Stimulated activated CD4-positive, alpha-beta T cell treated with anti-CD3 and anti-CD28 coated beads, TNF-alpha, amount 100 ng/mL, for 4 hours (primary cell): ENCODE measurements at regions not wholly inside any gene's neighbourhood (a gene's known extent, or its start where the extent isn't known, plus 50 kb on each side); places are given as distances from the start of the nearest gene placed in this dataset.
"Not testable (repeated sequence)": the region's sequence is repeated elsewhere in the genome, so short reads cannot be mapped to it uniquely, and the experiment has no call there.

Experiments used
- DNase-seq, 3 experiments: peaks; one replicate each; pipeline ENCODE4 v3.0.0-alpha.2; 2020; ENCODE audit warnings: low read depth in 3 of 3

- no peak for DNase-seq
Observed at GRCh38 chr12:90695415-90695814, 259.6 kb downstream of the CCER1 start.

- DNase-seq = no peak
Observed at GRCh38 chr12:90690120-90690519, 264.9 kb downstream of the CCER1 start.

GRCh38 chr12:90687682-90688081, 267.3 kb downstream of the CCER1 start:
- not testable (repeated sequence) for DNase-seq

- no peak for DNase-seq
Observed at GRCh38 chr12:90683871-90684270, 271.1 kb downstream of the CCER1 start.

- DNase-seq = no peak
Observed at GRCh38 chr12:90682398-90682797, 272.6 kb downstream of the CCER1 start.

- DNase-seq = no peak
Observed at GRCh38 chr12:90679674-90680073, 275.3 kb downstream of the CCER1 start.

- DNase-seq = no peak
Observed at GRCh38 chr12:90677552-90677951, 277.4 kb downstream of the CCER1 start.

GRCh38 chr12:90677055-90677454, 277.9 kb downstream of the CCER1 start:
- DNase-seq = no peak

GRCh38 chr12:90675106-90675505, 279.9 kb downstream of the CCER1 start:
- DNase-seq = no peak

- no peak for DNase-seq
Observed at GRCh38 chr12:90672081-90672480, 282.9 kb downstream of the CCER1 start.

- DNase-seq = not testable (repeated sequence)
Observed at GRCh38 chr12:90663949-90664348, 291.0 kb downstream of the CCER1 start.

GRCh38 chr12:90659060-90659459, 295.9 kb downstream of the CCER1 start:
- DNase-seq = no peak

- DNase-seq = no peak
Observed at GRCh38 chr12:90653040-90653439, 301.9 kb downstream of the CCER1 start.

- DNase-seq = no peak
Observed at GRCh38 chr12:90652280-90652679, 302.7 kb downstream of the CCER1 start.

- no peak for DNase-seq
Observed at GRCh38 chr12:90645181-90645580, 309.8 kb downstream of the CCER1 start.

- DNase-seq = no peak
Observed at GRCh38 chr12:90631591-90632212, 323.3 kb downstream of the CCER1 start.

- no peak for DNase-seq
Observed at GRCh38 chr12:90630006-90630405, 325.0 kb downstream of the CCER1 start.

GRCh38 chr12:90628213-90628612, 326.8 kb downstream of the CCER1 start:
- no peak for DNase-seq

- no peak for DNase-seq
Observed at GRCh38 chr12:90627180-90627896, 327.6 kb downstream of the CCER1 start.

GRCh38 chr12:90622431-90622830, 332.5 kb downstream of the CCER1 start:
- DNase-seq = no peak

- no peak for DNase-seq
Observed at GRCh38 chr12:90621927-90622326, 333.0 kb downstream of the CCER1 start.

GRCh38 chr12:90619943-90620342, 335.0 kb downstream of the CCER1 start:
- no peak for DNase-seq

- no peak for DNase-seq
Observed at GRCh38 chr12:90618586-90618985, 336.4 kb downstream of the CCER1 start.

GRCh38 chr12:90611891-90612290, 343.1 kb downstream of the CCER1 start:
- no peak for DNase-seq
